Ishikawa (cell line): ENCODE measurements at regions not wholly inside any gene's neighbourhood (a gene's known extent, or its start where the extent isn't known, plus 50 kb on each side); places are given as distances from the start of the nearest gene placed in this dataset.

ENCODE experiments used
- CREB1 ChIP-seq: IDR thresholded peaks from 2 replicates; pipeline ENCODE4 v1.6.1; 2012; ENCODE audit warnings: low read depth
- EGR1 ChIP-seq: IDR thresholded peaks from 2 replicates; pipeline ENCODE4 v1.6.1; 2012
- EP300 ChIP-seq: IDR thresholded peaks from 2 replicates; pipeline ENCODE4 v1.6.1; 2012; ENCODE audit warnings: borderline replicate concordance
- FOXM1 ChIP-seq: IDR thresholded peaks from 2 replicates; pipeline ENCODE4 v1.6.1; 2012; ENCODE audit warnings: low read depth, borderline replicate concordance
- NFIC ChIP-seq: IDR thresholded peaks from 2 replicates; pipeline ENCODE4 v1.6.1; 2012
- RAD21 ChIP-seq: IDR thresholded peaks from 2 replicates; pipeline ENCODE4 v1.6.1; 2012; ENCODE audit warnings: low read depth
- TAF1 ChIP-seq: IDR thresholded peaks from 2 replicates; pipeline ENCODE4 v1.6.1; 2012; ENCODE audit warnings: low read depth, mild to moderate bottlenecking
- TCF12 ChIP-seq: IDR thresholded peaks from 2 replicates; pipeline ENCODE4 v1.6.1; 2012; ENCODE audit warnings: low read depth
- TEAD4 ChIP-seq: IDR thresholded peaks from 2 replicates; pipeline ENCODE4 v1.6.1; 2012
- YY1 ChIP-seq: IDR thresholded peaks from 2 replicates; pipeline ENCODE4 v1.6.1; 2012; ENCODE audit warnings: low read depth
- TF ChIP-seq, protein P1 (sequence below): IDR thresholded peaks from 2 replicates; pipeline ENCODE4 v1.6.1; 2012; ENCODE audit warnings: low read depth, mild to moderate bottlenecking
- TF ChIP-seq, protein P2 (sequence below): IDR thresholded peaks from 2 replicates; pipeline ENCODE4 v1.6.1; 2012
- TF ChIP-seq, protein P3 (sequence below): IDR thresholded peaks from 2 replicates; pipeline ENCODE4 v1.6.1; 2012

DNA sequence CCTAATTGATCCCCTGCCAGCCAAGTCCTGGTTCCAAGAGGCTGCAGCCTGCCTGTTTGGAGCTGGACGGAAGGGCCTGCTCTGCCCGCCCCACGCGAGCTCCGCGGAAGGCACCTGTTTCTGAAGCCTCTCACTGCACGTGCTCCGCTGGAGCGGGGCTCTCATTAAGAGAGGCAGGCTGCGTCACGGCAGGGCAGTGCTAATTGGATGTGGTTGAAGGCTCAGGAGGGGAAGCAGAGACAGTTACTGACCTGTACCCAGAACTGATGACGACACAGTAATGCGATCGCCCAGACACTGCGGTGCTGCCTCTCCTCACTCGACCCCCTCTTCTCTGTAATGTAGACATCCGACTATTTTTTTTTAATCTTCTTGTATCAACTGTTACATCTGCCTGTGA is 411.1 kb upstream of the MGMT start:
- TF ChIP-seq YY1 (no peak), TAF1 (no peak), EP300 (no peak), FOXM1 (no peak), CREB1 (no peak), TCF12 (no peak), RAD21 (no peak), NFIC (no peak), EGR1 (no peak), TEAD4 (no peak)
- TF ChIP-seq, protein P1, sequence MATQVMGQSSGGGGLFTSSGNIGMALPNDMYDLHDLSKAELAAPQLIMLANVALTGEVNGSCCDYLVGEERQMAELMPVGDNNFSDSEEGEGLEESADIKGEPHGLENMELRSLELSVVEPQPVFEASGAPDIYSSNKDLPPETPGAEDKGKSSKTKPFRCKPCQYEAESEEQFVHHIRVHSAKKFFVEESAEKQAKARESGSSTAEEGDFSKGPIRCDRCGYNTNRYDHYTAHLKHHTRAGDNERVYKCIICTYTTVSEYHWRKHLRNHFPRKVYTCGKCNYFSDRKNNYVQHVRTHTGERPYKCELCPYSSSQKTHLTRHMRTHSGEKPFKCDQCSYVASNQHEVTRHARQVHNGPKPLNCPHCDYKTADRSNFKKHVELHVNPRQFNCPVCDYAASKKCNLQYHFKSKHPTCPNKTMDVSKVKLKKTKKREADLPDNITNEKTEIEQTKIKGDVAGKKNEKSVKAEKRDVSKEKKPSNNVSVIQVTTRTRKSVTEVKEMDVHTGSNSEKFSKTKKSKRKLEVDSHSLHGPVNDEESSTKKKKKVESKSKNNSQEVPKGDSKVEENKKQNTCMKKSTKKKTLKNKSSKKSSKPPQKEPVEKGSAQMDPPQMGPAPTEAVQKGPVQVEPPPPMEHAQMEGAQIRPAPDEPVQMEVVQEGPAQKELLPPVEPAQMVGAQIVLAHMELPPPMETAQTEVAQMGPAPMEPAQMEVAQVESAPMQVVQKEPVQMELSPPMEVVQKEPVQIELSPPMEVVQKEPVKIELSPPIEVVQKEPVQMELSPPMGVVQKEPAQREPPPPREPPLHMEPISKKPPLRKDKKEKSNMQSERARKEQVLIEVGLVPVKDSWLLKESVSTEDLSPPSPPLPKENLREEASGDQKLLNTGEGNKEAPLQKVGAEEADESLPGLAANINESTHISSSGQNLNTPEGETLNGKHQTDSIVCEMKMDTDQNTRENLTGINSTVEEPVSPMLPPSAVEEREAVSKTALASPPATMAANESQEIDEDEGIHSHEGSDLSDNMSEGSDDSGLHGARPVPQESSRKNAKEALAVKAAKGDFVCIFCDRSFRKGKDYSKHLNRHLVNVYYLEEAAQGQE: no peak
- TF ChIP-seq, protein P2, sequence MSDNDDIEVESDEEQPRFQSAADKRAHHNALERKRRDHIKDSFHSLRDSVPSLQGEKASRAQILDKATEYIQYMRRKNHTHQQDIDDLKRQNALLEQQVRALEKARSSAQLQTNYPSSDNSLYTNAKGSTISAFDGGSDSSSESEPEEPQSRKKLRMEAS: no peak
- TF ChIP-seq, protein P3, sequence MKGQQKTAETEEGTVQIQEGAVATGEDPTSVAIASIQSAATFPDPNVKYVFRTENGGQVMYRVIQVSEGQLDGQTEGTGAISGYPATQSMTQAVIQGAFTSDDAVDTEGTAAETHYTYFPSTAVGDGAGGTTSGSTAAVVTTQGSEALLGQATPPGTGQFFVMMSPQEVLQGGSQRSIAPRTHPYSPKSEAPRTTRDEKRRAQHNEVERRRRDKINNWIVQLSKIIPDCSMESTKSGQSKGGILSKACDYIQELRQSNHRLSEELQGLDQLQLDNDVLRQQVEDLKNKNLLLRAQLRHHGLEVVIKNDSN: no peak
